ENCODE measurements at regions not wholly inside any gene's neighbourhood (a gene's known extent, or its start where the extent isn't known, plus 50 kb on each side); places are given as distances from the start of the nearest gene placed in this dataset.
"Not testable (repeated sequence)": the region's sequence is repeated elsewhere in the genome, so short reads cannot be mapped to it uniquely, and the experiment has no call there.

DNA sequence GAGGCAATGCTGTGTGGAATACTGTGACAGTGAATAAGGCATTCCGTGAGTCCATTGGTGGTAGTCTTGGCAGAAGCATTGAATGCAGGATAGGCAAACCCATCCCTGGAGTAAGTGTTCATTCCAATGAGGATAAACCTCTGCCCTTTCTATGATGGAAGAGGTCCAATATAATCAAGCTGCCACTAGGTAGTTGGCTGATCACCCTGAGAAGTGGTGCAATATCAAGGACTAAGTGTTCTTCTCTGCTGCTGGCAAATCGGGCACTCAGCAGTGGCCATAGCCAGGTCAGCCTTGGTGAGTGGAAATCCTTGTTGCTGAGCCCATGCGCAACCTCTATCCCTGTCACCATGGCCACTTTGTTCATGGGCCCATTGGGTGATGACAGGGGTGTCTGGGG, 70.1 kb downstream of the FBXO4 start:
- DNase-seq (no peak), FAIRE-seq (no peak), ATAC-seq (no peak)
- TF ChIP-seq, protein P1, sequence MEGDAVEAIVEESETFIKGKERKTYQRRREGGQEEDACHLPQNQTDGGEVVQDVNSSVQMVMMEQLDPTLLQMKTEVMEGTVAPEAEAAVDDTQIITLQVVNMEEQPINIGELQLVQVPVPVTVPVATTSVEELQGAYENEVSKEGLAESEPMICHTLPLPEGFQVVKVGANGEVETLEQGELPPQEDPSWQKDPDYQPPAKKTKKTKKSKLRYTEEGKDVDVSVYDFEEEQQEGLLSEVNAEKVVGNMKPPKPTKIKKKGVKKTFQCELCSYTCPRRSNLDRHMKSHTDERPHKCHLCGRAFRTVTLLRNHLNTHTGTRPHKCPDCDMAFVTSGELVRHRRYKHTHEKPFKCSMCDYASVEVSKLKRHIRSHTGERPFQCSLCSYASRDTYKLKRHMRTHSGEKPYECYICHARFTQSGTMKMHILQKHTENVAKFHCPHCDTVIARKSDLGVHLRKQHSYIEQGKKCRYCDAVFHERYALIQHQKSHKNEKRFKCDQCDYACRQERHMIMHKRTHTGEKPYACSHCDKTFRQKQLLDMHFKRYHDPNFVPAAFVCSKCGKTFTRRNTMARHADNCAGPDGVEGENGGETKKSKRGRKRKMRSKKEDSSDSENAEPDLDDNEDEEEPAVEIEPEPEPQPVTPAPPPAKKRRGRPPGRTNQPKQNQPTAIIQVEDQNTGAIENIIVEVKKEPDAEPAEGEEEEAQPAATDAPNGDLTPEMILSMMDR (IDR thresholded peaks at IDR 0.05), result no peak
- no peaks in the 10 kb centered on the region for H3K27me3 ChIP-seq
- intact Hi-C loops (cut with DNase I), result no loop called here
- H3K9me3 ChIP-seq, result no peaks in the 10 kb centered on the region
- no peak overlapping the region for H3K27ac ChIP-seq
- no peaks in the 10 kb centered on the region for H3K36me3 ChIP-seq
- 67 to 86% methylated on average over 3 of the region's 3 CpGs for WGBS, 2 donors
- no peaks in the 10 kb centered on the region for H3K4me1 ChIP-seq
- H3K4me3 ChIP-seq, result no peak overlapping the region

DNA sequence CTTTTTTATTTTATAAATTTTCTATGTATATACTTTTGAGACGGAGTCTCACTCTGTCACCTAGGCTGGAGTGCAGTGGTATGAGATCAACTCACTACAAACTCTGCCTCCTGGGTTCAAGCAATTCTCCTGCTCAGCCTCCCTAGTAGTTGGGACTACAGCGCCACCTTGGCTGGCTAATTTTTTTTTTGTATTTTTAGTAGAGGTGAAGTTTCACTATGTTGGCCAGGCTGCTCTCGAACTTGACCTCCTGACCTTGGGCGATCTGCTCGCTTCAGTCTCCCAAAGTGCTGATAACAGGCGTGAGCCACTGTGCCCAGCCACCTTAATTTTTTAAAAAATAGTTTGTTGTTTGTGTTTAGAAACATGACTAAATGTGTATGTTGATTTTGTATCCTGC, 76.6 kb downstream of the FBXO4 start:
- intact Hi-C loops (cut with DNase I), result no loop called here
- FAIRE-seq, result no peak
- DNase-seq, result no peak

DNA sequence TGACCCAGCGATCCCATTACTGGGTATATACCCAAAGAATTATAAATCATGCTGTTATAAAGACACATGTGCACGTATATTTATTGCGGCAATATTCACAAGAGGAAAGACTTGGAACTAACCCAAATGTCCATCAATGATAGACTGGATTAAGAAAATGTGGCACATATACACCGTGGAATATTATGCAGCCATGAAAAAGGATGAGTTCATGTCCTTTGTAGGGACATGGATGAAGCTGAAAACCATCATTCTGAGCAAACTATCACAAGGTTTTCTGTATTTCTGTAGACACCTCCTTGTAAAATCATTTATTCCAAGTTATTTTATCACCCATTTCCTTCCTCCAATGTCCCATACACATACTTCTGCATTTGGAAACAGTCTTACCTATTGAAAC, 78.8 kb downstream of the FBXO4 start:
- H3K36me3 ChIP-seq; DNase-seq; H3K9me3 ChIP-seq; H3K4me3 ChIP-seq; ATAC-seq; FAIRE-seq; intact Hi-C loops (cut with DNase I); H3K4me1 ChIP-seq; H3K27ac ChIP-seq; H3K27me3 ChIP-seq: not testable (repeated sequence)
- 90 to 92% methylated on average over 4 of the region's 4 CpGs for WGBS, 2 donors

More for the DNA sequence above, 76.6 kb downstream of the FBXO4 start:
- Histone ChIP-seq H3K4me1 (no peaks in the 10 kb centered on the region), H3K27me3 (no peaks in the 10 kb centered on the region), H3K4me3 (no peak overlapping the region), H3K36me3 (no peaks in the 10 kb centered on the region), H3K27ac (no peak overlapping the region), H3K9me3 (no peaks in the 10 kb centered on the region)
- no peak for ATAC-seq
- WGBS, 2 donors, result 60 to 72% methylated on average over 6 of the region's 6 CpGs
- TF ChIP-seq, protein P1 (IDR thresholded peaks at IDR 0.05), result no peak

DNA sequence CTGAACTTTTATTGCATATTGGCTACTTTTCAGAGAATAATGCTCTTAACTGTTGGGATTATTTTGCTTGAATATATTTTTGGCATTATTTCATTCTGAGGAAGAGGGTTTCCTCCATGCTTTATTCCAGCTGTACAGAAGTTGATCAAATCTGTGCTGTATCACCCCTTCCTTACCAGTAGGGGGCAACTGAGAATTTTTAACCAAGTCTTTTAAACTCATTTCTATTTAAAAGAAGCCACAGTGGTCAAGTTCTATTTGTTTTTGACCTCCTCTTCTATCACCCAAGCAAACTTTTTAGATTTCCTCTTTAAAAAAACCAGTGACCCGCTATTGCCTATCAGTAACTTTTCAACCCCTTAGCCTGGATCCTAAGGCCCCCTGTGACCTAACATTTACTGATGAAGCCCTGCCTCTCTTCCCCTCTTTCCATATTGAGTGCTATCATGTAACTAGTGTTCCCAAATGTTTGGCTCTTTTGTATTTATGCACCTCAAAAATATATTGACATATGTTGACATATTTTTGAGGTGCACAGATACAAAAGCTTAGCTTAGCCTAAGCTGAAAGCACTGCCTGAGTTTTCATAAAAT, 80.6 kb downstream of the FBXO4 start:
- no peak overlapping the region for H3K27ac ChIP-seq
- DNase-seq (no peak), ATAC-seq (peak in 3 of 4 donors; percentile 46 to 49 (median 47)), FAIRE-seq (no peak)
- H3K4me3 ChIP-seq, result no peak overlapping the region
- no peaks in the 10 kb centered on the region for H3K9me3 ChIP-seq
- H3K36me3 ChIP-seq, result no peaks in the 10 kb centered on the region
- TF ChIP-seq, protein P1 (IDR thresholded peaks at IDR 0.05), result peak; percentile 22 to 67 (median 41)
- no peaks in the 10 kb centered on the region for H3K27me3 ChIP-seq
- intact Hi-C loops (cut with DNase I), result no loop called here
- WGBS, 2 donors, result 4 to 6% methylated on average over 1 of the region's 1 CpG
- no peaks in the 10 kb centered on the region for H3K4me1 ChIP-seq

DNA sequence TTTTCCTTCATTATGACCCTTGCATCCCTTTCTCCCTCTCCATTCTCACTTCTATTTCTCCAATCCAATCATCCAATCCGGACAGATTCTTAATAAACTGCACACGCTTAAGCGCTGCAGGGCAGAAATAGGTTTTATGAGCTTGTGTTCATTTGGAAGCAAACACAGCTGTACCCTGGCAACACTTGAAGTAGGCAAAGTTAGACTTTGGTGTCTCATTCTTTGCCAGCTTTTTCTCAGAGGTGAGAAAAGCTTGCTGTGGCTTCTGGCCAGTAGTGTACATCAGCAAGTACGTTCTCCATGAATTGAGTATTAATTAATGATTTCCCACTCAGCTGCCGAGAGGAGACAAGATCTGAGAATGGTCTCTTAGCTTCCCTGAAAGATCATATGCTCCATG, 88.5 kb downstream of the FBXO4 start:
- H3K27me3 ChIP-seq, result no peaks in the 10 kb centered on the region
- TF ChIP-seq, protein P1 (IDR thresholded peaks at IDR 0.05), result no peak
- H3K36me3 ChIP-seq, result no peaks in the 10 kb centered on the region
- no peak for DNase-seq
- H3K27ac ChIP-seq, result no peak overlapping the region
- no peak for ATAC-seq
- 53 to 69% methylated on average over 5 of the region's 5 CpGs for WGBS, 2 donors
- intact Hi-C loops (cut with DNase I), result no loop called here
- H3K4me1 ChIP-seq, result no peaks in the 10 kb centered on the region
- FAIRE-seq, result no peak
- no peaks in the 10 kb centered on the region for H3K9me3 ChIP-seq
- H3K4me3 ChIP-seq, result no peak overlapping the region

Measured in pancreas (tissue), 10 donors.